HG02870 (cell line): ENCODE measurements at regions not wholly inside any gene's neighbourhood (a gene's known extent, or its start where the extent isn't known, plus 50 kb on each side); places are given as distances from the start of the nearest gene placed in this dataset.

Experiments
- ATAC-seq: cut with Tn5 transposase; IDR thresholded peaks from one replicate; pipeline ENCODE4 v1.9.1; 2021; ENCODE audit warnings: mild to moderate bottlenecking, moderate library complexity; ENCODE audit not compliant: unreplicated experiment

DNA sequence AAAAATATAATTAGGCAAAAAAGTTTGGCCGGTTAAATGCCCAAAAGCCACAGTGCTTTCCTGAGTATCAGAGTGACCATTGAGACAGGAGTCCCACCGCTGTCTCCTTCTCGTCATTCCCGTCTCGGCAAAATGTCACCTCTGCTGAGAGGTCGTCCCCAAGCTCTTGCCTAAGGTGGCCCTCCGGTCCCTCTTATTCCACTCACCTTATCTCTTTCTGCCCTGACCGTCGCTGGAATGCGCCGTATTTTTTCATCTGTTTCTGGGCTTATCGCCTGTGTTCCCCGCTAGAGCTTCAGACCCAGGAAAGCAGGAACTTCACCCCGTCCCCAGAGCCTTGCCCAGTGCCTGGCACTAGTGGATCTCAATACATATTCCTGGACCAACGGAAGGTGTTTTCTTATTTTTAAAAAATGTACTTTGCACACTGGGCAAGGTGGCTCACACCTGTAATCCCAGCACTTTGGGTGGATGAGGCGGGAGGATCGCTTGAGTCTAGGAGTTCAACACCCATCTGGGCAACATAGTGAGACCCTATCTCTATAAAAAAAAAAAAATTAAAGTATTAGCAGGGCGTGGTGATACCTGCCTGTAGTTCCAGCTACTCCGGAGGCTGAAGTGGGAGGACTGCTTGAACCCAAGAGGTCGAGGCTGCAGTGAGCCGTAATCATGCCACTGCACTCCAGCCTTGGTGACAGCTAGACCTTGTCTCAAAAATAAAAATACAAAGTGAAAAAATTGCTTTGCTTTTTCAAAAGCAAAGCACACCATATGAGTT lies 122.8 kb upstream of the PTPN1 start:
- no peak for ATAC-seq

DNA sequence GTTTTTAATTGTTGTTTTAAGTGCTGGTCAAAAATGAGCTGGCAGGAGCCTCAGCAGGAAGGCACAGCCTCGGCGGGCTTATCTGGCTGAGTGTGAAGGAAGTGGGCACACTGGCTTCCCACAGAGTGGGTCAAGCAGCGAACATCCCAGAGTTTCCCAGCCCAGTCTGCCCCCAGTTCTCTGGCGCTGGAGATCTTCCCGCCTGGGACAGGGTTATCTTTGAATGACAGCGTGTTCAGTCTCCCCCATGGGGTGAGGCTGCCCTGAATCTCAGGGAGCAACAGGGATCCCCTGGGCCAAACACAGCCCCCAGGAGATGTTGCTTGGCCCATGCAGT lies 122.2 kb upstream of the PTPN1 start:
- no peak for ATAC-seq

DNA sequence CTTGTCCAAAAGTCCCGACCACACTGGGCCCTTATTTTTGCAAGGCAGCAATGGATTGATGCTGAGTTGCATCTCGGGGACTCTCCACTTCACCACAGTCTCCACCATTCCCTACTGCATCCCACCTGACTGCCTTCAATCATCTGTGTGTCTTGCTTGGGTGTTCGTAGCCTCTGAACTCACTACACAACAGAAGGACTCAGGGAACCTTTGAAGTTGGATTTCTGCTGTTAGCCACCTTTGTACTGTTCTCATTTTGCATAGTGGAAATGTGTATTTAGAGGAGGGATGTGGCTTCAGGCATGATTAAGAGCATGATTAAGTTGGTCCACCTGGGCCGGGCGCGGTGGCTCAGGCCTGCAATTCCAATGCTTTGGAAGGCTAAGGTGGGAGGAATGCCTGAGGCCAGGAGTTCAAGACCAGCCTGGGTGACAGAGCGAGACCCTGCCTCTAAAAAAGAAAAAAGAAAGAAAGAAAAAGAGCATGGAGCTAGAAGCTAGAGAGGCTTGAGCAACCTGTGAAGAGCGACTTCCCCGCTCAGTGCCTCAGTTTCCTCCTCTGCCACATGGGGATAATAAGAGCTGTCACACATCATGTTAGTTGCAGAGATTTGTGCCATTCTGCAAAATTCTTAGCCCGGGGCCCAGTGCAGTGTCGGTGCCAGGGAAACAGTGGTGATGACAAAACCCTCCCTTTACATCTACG lies 121.3 kb upstream of the PTPN1 start:
- ATAC-seq = no peak

DNA sequence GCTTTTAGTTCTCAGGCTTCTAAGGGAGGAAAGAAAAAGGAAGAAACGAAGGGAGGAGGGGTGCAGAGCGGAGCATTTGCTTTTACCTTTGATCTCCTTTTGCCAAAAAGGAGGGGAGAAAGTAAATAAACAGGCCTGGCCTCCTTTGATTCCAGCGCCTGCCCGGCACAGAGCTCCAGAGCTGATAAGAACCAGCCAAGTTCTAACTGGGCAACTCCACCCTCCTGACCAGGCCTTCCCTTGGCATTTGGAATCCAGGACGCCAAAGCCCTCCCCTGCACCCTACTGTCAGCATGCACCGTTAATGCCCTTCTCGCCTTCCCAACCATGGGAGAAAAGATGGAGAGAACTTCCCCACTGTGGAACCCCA lies 120.8 kb upstream of the PTPN1 start:
- no peak for ATAC-seq

DNA sequence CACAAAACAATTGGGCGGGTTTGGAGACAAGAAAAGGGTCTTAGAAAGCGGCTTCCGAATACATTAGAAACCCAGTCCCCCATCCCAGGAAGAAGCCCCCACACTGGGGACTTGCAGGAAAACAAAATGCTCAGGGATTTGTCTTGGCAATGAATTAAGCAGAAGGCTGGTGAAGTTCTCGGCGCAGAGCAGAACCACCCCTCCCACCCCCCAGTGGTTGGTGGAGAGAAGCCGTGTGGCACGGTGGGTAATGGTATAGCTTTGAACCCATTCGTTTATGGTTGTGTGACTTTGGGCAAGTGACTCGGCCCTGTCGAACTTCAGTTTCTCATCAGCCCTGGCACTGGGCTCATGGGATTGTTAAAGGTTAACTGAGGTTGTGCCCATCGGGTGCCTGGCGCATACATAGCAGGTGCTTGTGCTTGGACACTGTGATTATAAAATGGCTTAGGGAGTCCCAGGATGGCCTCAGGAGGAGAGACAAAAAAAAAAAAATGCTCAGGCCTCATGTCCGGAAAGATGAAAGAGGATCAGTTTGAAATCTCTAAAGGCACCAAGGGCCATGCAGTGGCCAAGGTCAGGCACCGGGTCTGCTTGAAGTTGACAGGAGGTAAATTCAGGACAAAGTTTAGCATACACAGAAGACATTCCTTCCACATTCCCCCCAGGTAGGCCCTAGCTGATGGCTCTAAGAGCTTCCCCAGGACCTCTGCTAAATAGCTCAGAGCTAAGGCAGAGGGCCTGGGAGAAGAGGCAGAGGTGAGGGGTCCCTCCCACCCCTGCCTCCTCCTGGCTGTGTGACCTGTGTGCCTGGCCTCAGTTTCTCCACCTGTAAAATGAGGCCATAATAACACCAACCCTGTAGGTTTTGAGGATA lies 120.1 kb upstream of the PTPN1 start:
- no peak for ATAC-seq

DNA sequence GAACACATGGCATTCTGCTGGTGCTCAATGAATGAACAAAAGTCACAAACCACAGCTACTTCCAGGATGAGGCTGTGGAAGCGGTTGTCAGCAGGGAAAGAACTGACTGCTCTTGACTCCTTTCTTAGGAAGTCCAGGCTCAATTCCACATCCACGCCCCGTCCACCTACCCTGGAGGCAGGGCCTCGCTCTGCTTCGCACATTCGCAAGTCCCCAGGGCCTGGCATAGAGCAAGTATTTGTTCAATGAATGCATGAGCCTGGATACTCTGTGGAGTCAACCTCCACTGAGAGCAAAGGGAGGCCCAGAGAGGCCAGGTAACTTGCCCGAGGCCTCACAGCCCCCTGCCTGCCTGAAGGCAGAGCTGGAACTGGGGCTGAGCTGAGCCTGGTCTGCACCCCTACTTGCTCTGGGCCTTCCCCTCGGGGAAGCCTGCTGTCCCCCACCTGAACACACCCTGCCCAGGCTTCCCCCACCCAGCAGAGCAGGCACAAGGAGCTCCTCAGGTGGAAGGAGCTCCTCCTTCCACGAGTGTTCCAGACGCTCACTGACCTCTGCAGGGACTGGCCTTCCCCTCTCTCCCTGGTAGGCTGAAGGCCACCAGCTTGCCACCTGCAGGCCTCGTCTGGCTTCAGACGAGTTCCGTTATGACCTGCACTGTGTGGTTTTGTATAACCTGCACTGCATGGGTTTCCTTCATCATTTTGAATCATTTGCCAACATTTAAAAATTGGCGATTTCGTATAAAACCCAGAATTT lies 119.3 kb upstream of the PTPN1 start:
- ATAC-seq = no peak

DNA sequence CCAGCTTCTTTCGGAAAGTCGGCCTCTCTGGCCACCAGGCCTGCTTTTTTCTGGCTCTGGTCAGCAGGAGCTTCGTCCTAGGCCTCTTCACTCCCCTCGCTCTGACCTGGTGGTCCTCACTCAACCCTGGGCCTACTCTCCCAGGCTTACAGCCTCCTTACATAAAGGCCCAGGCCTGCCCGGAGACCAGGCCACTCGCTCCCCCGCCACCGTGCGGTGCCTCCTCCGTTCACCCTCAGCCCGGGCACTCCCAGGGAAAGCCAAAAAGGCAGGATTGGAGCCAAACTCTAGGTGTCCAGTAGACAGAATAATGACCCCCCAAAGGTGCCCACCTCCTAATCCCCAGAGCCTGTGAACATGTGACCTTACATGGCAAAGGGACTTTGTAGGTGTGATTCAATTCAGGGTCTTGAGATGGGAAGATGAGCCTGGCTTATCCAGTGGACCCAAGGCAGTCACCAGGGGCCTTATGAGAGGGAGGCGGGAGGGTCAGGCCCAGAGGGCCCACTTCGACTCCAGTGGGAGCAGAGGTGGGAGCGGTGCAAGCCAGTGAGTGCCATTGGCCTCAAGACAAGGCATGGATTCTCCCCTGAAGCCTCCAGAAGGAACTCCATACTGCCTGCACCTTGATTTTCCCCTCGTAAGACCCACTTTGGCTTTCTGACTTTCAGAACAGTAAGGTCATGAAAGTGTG lies 118.6 kb upstream of the PTPN1 start:
- ATAC-seq = no peak

DNA sequence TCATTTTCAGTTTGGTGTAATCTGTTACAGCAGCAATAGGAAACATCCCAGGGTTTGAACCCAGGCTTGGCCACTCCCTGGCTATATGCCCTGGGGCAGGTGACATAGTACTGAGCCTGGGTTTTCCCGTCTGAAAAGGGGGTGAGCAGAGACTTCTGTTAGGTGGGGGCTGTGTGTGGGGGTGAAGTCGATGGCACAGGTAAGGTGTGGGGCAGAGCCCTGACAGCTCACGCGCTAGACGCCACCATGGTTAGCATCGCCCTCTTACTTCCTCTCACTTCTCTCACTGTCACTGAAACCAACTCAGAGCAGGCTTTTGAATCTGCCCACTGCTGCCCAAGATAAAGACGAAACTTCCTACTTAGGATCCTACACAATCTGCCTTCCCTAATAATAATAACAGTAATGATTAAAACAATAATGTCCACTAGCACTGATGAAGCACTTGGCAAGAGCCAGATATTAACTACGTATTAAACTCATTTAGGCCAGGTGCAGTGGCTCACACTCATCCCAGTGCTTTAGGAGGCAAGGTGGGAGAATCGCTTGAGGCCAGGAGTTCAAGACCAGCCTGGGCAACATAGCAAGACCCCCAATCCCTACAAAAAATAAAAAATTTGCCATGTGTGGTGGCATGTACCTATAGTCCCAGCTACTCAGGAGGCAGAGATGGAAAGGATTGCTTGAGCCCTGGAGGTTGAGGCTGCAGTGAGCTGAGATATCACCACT lies 117.9 kb upstream of the PTPN1 start:
- no peak for ATAC-seq

DNA sequence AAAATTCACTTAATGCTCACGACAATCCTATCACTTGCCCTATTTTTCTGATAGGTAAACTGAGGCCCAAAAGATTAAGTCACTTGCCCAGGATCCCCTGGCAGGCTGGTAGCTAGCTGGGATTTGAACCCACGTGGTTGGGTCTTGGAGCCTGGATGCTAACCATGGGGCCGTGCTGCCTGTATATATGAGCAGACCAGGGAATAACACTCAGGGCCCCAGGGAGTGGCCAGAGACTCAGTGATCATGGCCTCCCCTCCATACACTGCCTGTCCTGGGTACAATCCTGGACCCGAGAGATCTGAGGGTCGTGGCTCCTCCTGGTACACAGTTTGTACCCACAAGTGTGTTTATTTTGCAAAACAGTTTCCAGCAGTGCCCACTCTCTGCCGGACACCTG lies 116.9 kb upstream of the PTPN1 start:
- no peak for ATAC-seq

DNA sequence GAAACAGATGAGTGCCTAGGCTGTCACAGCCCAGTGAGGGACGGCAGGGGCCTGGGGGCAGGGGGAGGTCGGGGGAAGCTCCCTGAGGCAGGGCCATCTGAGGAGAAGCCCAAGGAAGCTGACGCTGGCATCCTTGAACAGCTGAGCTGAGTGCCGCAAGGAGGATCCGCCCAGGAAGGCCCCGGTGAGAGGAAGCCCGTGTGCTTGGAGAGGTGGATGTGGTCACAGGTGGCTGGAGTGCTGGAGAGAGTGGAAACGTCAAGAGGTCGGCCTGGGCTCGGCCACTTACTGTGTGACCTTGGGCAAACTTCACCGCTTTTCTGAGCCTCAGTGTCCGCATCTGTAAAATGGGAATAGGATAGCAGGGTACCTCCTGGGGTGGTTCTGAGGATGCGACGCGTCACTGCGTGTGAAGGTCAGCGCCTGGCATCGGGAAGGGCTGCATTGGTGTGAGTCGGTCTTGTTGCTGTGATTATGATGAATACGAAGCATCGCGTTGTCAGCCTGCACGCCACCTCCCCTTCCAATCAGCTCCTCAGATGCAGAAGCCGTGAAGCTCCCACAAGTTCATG lies 116.1 kb upstream of the PTPN1 start:
- no peak for ATAC-seq

DNA sequence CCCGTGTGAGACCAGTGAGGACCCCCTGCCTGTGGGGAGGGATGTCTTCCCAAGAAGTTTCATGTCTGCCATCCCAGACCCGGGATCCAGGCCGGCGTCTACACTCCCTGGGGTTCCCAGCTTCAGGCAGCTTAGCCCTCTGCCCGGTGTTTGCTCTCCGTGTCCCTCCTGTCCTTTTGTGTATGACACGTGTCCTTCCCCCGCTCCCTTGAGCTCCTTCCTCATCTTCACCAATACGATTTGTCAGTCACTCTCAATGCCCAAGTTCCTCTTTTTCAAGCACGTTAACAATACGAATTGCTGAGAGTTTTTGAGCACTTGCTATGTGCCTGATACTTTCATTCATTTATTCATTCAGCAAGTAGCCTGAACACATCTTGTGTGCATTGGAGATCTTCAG lies 115.6 kb upstream of the PTPN1 start:
- ATAC-seq = no peak

DNA sequence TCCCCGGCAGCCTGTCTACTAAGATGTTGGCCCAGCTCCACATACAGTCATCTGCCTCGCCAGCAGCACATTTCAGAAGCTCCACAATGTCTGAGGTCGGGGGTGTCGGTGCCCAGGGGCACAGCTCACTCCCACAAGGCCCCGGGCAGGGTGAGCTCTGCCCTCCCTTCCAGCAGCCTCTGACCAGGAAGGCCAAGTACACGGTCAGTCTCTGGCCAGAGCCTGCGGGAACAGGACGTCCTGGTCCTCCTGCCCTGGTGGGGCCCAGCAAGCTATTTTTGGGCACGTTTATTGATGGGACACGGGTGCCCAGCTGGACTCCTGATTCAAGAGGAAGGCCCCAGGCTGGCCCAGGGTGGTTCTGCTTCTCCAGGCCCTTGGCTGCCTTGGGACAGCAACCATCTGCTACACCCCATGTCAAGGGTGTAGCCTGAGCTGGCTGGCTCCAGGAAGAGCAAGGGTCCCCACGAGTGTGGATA lies 114.9 kb upstream of the PTPN1 start:
- ATAC-seq = no peak

DNA sequence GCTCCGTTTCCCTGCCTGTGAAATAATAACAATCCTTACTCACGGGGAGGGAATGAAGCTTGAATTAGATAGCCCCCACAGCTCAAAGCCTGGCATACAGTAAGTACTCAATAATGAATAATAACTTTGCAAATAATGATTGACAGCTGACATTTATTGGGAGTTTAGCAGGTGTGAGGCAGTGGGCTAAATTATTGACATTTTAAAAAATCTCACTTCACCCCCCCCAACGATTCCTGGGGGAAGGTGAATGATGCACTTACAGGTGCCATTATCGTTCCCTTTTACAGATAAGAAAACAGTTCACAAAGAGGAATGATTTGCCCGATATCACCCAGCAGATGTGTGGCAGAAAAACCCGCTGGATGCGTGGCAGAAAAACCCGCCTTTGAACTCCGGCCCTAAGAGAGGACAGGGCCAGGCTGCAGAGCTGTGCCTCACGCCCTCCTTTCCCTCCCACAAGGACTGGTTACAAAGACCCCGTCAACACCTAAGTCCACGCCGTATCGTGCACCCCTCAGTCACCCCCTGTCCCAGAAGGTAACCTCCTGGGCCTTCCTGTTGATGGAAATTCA lies 114.2 kb upstream of the PTPN1 start:
- ATAC-seq = no peak

DNA sequence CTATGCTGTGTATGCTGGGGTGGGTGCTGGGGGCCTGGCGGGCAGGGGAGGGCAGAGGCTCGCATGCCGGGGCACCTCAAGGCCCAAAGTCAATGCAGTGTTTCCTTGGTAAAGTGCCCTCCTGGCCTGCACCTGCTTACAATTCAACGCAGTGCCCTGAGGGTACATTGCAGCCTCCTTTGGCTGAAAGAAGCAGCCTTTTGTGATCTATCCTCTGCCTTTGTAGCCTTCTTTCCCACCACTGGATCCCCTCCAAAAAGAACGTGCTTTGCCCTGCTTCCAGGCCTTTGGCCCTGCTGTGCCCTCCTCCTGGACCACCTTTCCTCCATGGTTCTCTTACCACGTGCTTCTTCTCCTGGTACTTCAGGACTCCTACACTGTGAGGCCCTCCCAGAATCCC lies 113.6 kb upstream of the PTPN1 start:
- no peak for ATAC-seq

DNA sequence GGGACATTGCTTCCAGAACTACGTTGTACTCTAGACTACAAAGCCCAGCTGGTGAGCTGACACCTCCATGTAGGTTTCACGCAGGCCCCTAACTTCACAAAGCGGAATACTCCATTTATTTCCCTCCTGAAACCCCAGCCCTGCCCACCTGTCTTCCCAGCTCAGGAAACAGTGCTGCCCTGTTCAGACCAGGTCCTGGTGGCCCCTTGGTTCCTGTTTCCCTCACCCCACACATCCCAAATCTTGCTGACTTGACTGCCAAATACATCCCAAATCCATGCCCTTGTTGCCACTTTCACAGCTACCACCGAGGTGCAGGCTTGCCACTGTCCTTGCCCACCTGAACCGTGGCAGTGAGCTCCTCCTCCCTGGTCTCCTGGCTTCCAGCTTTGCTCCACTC lies 113.1 kb upstream of the PTPN1 start:
- no peak for ATAC-seq

DNA sequence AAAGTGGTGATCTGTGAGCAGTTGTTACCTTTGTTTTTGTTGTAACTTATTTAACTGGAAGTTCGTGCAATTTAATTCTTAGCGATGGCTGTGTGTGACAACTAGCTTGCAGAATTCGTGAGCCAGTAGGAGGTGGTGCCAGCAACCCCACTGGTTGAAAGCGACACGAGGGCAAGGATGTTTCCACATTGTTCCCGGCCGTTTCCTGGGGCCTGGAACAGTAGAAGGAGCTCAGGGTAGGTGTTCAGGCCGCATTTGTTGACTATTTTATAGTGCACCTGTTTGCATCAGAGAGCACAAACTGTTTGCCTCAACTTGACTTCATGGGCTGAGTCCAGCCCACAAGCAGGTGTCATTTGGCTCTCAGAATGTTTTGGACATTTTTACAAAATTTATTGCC lies 112.1 kb upstream of the PTPN1 start:
- ATAC-seq = no peak

DNA sequence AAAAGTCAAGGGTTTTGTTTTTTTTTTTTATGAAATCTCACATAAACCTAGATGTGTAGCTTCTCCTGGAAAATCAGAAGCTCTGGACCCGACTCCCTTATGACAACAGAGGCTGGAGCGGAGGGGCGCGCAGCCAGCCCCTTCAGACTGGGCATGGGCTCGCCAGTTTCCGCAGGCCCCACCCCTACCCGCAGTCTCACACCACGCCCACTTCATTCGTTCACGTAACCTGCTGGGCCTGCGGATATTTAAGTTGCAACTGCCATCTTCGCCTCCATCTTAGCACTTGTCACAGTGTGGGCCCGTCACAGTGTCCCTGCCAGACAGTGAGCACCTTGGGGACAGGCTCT lies 111.7 kb upstream of the PTPN1 start:
- no peak for ATAC-seq

DNA sequence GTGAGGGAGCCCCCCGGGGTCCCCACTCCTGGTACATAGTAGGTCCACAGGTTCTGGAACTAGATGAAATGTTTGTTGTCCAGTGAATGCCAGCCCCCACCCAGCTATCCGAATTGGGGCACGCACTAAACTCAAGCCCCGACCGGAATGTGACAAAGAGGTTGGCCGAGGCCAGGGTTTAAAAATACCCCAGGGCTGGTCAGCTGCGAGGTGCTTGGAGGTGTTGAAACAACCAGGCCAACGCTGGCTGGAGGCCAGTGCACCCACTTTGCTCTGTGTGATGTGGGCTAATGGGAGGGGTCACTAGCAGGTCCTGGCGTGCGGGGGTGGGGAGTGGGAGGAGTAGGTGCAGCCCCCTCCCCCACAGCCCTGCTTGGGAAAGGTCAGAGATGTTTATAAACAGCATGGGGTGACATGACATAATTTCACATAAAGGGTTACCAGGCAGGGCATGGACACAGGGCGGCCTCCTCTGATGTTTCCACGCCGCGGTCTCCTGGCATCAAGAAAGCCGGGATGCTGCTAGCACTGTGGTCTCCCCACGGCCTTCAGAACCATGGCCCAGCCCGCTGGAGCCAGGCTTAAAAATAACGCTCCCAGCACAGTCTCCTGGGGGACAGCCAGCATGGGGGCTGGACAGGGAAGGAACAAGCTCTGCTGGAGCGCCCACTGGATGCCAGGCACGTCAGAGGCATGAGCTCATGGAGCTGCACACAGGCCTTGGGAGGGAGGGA lies 111.2 kb upstream of the PTPN1 start:
- ATAC-seq = no peak

DNA sequence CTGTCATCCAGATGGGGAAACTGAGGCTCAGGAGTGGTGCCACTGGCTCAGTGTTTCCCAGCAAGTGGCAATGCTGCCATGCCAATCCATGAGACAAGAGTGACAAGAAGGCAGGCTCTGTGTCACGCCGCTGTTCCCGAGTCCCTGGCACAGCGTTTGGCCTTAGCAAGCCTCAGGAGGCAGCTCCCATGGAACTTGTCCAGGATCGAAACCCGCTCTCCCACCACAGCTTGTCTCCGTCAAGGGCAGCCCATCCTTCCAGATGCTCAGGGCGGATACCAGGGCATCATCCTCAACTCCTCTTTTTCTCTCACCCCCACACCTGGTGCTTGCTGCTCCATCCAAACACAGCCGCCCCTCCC lies 110.6 kb upstream of the PTPN1 start:
- no peak for ATAC-seq
